GM21529 (cell line): ENCODE measurements at regions not wholly inside any gene's neighbourhood (a gene's known extent, or its start where the extent isn't known, plus 50 kb on each side); places are given as distances from the start of the nearest gene placed in this dataset.
A peak's percentile ranks its signal among the peaks of the same experiment; 100 is the strongest.

Experiments
- ATAC-seq: cut with Tn5 transposase; IDR thresholded peaks from one replicate; pipeline ENCODE4 v1.9.1; 2021; ENCODE audit not compliant: unreplicated experiment

DNA sequence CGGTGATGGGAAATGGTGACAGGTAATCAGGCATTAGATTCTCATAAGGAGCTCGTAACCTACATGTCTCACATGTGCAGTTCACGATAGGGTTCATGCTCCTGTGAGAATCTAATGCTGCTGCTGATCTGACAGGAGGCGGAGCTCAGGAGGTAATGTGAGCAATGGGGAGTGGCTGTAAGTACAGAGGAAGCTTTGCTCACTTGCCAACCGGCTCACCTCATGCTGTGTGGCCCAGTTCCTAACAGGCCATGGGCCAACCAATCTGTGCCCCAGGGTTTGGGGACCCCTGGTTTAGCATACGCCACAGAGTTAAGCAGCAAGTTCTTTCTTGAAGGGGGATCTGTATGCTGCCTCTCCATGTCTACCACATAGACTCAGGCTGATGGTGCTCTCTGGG, 133.1 kb downstream of the IQUB start:
- ATAC-seq, result no peak

DNA sequence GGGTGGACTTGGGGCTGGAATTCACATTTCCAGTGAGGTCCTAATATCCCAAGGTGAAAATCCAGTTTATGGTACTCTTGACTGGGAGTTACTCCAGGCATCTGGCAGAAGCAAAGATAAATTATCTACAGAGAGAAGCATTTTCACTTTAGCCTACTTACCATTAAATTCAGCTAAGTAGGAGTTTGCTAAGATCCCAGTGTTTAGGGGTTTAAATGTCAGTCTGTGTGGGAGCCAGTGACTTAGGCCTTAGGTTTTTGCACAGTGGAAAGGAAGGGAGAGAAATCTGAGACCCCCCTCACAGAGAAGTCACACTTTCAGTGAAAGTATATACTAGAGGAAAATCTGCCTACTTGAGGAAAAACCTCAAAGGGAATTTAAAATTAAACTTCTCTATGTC, 134.2 kb downstream of the IQUB start:
- ATAC-seq, result no peak

- ATAC-seq, result no peak
These were observed 135.5 kb downstream of the IQUB start for GRCh38 chr7:123398921-123399320.

DNA sequence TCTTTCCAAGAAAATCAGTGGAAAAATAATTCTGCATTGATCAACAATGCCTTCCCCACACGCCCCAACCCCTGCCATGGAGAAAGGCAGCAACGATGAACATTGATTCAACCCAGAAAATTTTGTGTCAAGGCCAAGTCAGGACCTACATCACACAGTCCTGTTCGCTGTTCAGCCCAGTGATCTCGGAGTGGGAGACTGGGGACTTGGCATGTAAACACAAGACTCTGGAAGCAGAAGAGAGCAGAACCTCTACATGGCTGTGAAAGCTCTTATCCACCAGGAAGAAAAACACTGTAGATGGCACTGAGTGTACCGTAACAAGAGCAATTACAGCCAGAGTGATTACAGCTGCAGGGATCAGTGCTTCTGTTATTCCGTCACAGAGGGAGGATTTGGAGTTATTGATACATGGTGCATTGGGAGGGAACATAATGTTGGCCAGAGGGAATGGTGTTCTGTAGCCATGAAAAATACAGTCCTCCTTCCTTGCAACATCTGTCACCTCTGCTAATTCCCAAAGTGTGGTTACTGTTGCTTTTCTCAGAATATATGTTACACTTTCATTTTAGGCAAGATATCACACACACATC, 136.6 kb downstream of the IQUB start:
- no peak for ATAC-seq

GRCh38 chr7:123393623-123394022, 140.8 kb downstream of the IQUB start:
- no peak for ATAC-seq

DNA sequence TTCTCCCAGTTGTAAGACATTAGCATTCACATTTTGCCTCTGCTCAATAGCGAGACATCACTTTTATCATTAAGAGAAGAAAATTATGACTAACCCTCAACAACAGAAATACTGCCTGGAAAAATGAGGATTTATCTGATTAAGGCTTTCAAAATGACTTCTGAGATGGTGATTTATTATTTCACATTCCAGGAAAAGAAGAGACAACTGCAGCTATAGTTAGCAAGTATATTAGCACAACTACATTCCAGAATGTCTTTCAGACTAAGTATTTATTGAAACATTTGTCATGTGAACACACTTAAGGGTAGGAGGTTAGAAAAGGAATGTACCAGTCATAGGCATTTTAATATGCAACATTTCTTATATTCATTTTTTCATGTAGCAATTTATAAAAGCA, 162.0 kb downstream of the IQUB start:
- ATAC-seq, result no peak

DNA sequence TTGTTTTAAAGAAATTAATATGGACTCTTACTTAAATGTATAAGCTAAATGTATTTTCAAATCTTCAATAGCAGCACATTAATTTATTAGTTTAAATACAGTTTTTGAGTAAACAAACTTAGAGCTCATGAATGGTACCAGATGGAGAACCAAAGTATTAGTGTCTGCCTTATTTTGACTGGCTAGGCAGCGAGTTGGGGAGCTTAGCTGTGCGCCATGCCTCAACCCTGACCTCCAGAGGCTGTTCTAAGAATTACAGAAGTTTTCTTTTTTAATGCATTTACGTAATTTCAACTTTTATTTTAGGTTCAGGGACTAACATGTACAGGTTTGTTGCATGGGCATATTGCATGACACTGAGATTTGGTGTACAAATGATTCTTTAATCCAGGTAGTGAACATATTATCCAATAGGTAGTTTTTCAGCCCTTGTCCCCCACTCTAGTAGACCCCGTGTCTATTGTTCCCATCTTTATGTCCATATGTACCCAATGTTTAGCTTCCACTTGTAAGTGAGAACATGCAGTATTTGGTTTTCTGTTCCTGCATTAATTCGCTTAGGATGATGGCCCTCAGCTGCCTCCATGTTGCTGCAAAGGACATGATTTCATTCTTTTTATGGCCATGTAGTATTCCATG, 166.8 kb downstream of the IQUB start:
- ATAC-seq, result peak; percentile 96

- no peak for ATAC-seq
These were observed 167.3 kb upstream of the SLC13A1 start for GRCh38 chr7:123367031-123367430.

GRCh38 chr7:123366626-123367025, 166.9 kb upstream of the SLC13A1 start:
- no peak for ATAC-seq

DNA sequence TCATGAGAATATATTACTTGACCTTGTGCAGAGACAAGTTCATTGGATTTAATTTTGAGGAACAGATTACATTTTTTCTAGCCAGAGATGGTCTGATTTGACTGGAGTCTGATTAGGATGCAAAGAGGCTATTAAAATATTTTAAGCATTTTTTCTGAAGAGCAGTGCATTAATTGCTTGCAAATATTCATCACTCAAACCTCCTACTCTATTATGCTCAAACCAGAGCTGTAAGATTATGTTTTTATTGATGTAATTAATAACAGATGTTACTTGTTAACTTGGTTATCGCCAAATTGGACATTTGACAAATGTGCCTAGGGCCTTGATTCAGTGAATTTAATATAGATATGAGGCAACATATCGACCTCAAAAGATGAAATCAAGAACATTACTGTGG, 160.9 kb upstream of the SLC13A1 start:
- ATAC-seq, result no peak

GRCh38 chr7:123355576-123356190, 155.9 kb upstream of the SLC13A1 start:
- ATAC-seq, result no peak

DNA sequence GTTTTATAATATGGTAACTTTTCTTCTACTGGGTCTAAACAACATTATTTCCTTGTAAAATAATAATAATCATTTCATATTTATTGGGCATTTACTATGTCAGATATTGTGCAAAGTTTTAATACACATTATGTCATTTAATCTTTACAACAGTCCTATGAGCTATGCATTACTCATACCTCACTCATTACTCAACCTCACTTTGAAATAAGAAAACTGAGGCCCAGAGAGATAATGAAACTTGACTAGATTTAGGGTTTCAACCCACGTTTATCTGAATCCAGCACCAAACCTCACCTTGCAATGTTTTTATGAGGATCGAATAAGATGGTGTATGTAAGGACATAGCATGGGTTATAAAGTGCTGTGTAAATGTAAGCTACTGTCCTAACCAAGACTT, 153.2 kb upstream of the SLC13A1 start:
- ATAC-seq, result no peak

GRCh38 chr7:123351516-123352505, 152.0 kb upstream of the SLC13A1 start:
- ATAC-seq, result no peak

GRCh38 chr7:123351027-123351426, 151.3 kb upstream of the SLC13A1 start:
- no peak for ATAC-seq

GRCh38 chr7:123348690-123349089, 148.9 kb upstream of the SLC13A1 start:
- no peak for ATAC-seq

- no peak for ATAC-seq
These were observed 147.0 kb upstream of the SLC13A1 start for GRCh38 chr7:123346766-123347165.

GRCh38 chr7:123343611-123344010, 143.8 kb upstream of the SLC13A1 start:
- ATAC-seq, result no peak

GRCh38 chr7:123341102-123341501, 141.3 kb upstream of the SLC13A1 start:
- ATAC-seq, result no peak

- ATAC-seq, result no peak
These were observed 138.9 kb upstream of the SLC13A1 start for GRCh38 chr7:123338688-123339087.

GRCh38 chr7:123329988-123330643, 130.3 kb upstream of the SLC13A1 start:
- ATAC-seq, result no peak

- ATAC-seq, result no peak
These were observed 127.9 kb upstream of the SLC13A1 start for GRCh38 chr7:123327661-123328060.
